GM23338 (cell line): ENCODE measurements at regions not wholly inside any gene's neighbourhood (a gene's known extent, or its start where the extent isn't known, plus 50 kb on each side); places are given as distances from the start of the nearest gene placed in this dataset.

Experiments
- ATAC-seq: fragments of 200-7000 bp; cut with Tn5 transposase; 3 replicates; pipeline ENCODE4 v1.9.1; 2020
- DNase-seq: peaks from one replicate; pipeline ENCODE4 v3.0.0-alpha.2; 2015; ENCODE audit warnings: low spot score
- H2AFZ ChIP-seq: fragments of 200-600 bp; sonication (generic); 2 replicates; pipeline ENCODE4 v1.8.0; 2016; ENCODE audit warnings: antibody characterized with exemption, mild to moderate bottlenecking, moderate library complexity
- H3F3A ChIP-seq: fragments of 200-600 bp; sonication (generic); replicated peaks from 2 replicates; pipeline ENCODE4 v1.8.0; 2017; ENCODE audit warnings: antibody characterized with exemption, mixed run types, low read depth
- H3K27ac ChIP-seq: fragments of 200-600 bp; sonication (generic); 2 replicates; pipeline ENCODE4 v1.6.1; 2016; ENCODE audit warnings: low read depth
- H3K27me3 ChIP-seq: fragments of 200-600 bp; sonication (generic); 2 replicates; pipeline ENCODE4 v1.8.0; 2016; ENCODE audit warnings: mild to moderate bottlenecking, mixed run types, moderate library complexity; ENCODE audit not compliant: insufficient read depth
- H3K36me3 ChIP-seq: fragments of 200-600 bp; sonication (generic); 2 replicates; pipeline ENCODE4 v1.8.0; 2016; ENCODE audit warnings: mild to moderate bottlenecking; ENCODE audit not compliant: insufficient read depth
- H3K4me1 ChIP-seq: fragments of 200-600 bp; sonication (generic); 2 replicates; pipeline ENCODE4 v1.8.0; 2016; ENCODE audit warnings: mild to moderate bottlenecking, moderate library complexity; ENCODE audit not compliant: insufficient read depth
- H3K4me2 ChIP-seq: fragments of 200-600 bp; sonication (generic); 2 replicates; pipeline ENCODE4 v1.7.1; 2017; ENCODE audit warnings: mixed run types
- H3K4me3 ChIP-seq: fragments of 200-600 bp; sonication (generic); 2 replicates; pipeline ENCODE4 v1.6.1; 2016; ENCODE audit warnings: mixed run types
- H3K79me2 ChIP-seq: fragments of 200-600 bp; sonication (generic); replicated peaks from 2 replicates; pipeline ENCODE4 v1.8.0; 2017; ENCODE audit warnings: mild to moderate bottlenecking; ENCODE audit not compliant: insufficient read depth
- H3K9me2 ChIP-seq: fragments of 200-600 bp; sonication (generic); 2 replicates; pipeline ENCODE4 v1.8.0; 2017; ENCODE audit not compliant: insufficient read depth
- H4K20me1 ChIP-seq: fragments of 200-600 bp; sonication (generic); replicated peaks from 2 replicates; pipeline ENCODE4 v1.8.0; 2017; ENCODE audit warnings: mild to moderate bottlenecking; ENCODE audit not compliant: insufficient read depth
- H3K27ac Mint-ChIP-seq: 2 replicates; pipeline ENCODE4 v1.8.0; 2020; ENCODE audit warnings: inconsistent platforms, mild to moderate bottlenecking, moderate library complexity, mixed read lengths
- H3K27me3 Mint-ChIP-seq: 3 replicates; pipeline ENCODE4 v1.8.0; 2022; ENCODE audit warnings: low read depth, mild to moderate bottlenecking, moderate library complexity, mixed read lengths, inconsistent platforms; ENCODE audit not compliant: insufficient read depth, poor library complexity
- H3K36me3 Mint-ChIP-seq: 3 replicates; pipeline ENCODE4 v1.8.0; 2021; ENCODE audit warnings: low read depth, mild to moderate bottlenecking, inconsistent platforms, moderate library complexity, mixed read lengths
- H3K4me1 Mint-ChIP-seq: 3 replicates; pipeline ENCODE4 v1.8.0; 2020; ENCODE audit warnings: mild to moderate bottlenecking, inconsistent platforms, mixed read lengths
- H3K4me3 Mint-ChIP-seq: 3 replicates; pipeline ENCODE4 v1.8.0; 2021; ENCODE audit warnings: moderate library complexity, mild to moderate bottlenecking, inconsistent platforms, mixed read lengths
- H3K9me3 Mint-ChIP-seq: 3 replicates; pipeline ENCODE4 v1.8.0; 2020; ENCODE audit warnings: moderate library complexity, mild to moderate bottlenecking, inconsistent platforms, mixed read lengths
- CREB1 ChIP-seq: fragments of 250-450 bp; sonication (Bioruptor Pico); IDR thresholded peaks from 2 replicates; pipeline ENCODE4 v1.5.0; 2020; ENCODE audit warnings: low read depth, mild to moderate bottlenecking, moderate library complexity
- EZH2 ChIP-seq: fragments of 200-600 bp; sonication (generic); IDR thresholded peaks from one replicate; pipeline ENCODE4 v1.8.0; 2017; ENCODE audit warnings: antibody characterized with exemption, mild to moderate bottlenecking, low read depth; ENCODE audit not compliant: unreplicated experiment
- EZH2phosphoT487 ChIP-seq: fragments of 200-600 bp; sonication (generic); IDR thresholded peaks from one replicate; pipeline ENCODE4 v1.8.1; 2018; ENCODE audit warnings: antibody characterized with exemption; ENCODE audit not compliant: unreplicated experiment
- NANOG ChIP-seq: IDR thresholded peaks from 2 replicates; pipeline ENCODE4 v1.6.1; 2016; ENCODE audit warnings: antibody characterized with exemption, borderline replicate concordance
- POLR2AphosphoS5 ChIP-seq: IDR thresholded peaks from 2 replicates; pipeline ENCODE4 v1.6.1; 2016; ENCODE audit warnings: antibody characterized with exemption, low read depth
- STAT1 ChIP-seq: IDR thresholded peaks from one replicate; pipeline ENCODE4 v1.6.1; 2016; ENCODE audit warnings: antibody characterized with exemption; ENCODE audit not compliant: unreplicated experiment
- ZNF114 ChIP-seq: fragments of 250-450 bp; sonication (Bioruptor Pico); IDR thresholded peaks from 2 replicates; pipeline ENCODE4 v1.5.0; 2020; ENCODE audit warnings: mild to moderate bottlenecking, moderate library complexity
- ZNF331 ChIP-seq: fragments of 250-450 bp; sonication (Bioruptor Pico); IDR thresholded peaks from 2 replicates; pipeline ENCODE4 v1.5.0; 2020; ENCODE audit warnings: low read depth, mild to moderate bottlenecking, moderate library complexity
- TF ChIP-seq, protein P1 (sequence below): IDR thresholded peaks from one replicate; pipeline ENCODE4 v1.6.1; 2018; ENCODE audit warnings: antibody characterized with exemption; ENCODE audit not compliant: unreplicated experiment
- TF ChIP-seq, protein P2 (sequence below): fragments of 250-450 bp; sonication (Bioruptor Pico); IDR thresholded peaks from 2 replicates; pipeline ENCODE4 v1.5.0; 2020; ENCODE audit warnings: mild to moderate bottlenecking, moderate library complexity
- TF ChIP-seq, protein P3 (sequence below), 2 experiments: fragments of 200-600 bp in 1 of 2; sonication (generic) in 1 of 2; conservative IDR thresholded peaks; 2 replicates each; pipeline versions ENCODE4 v1.5.1 to v1.6.1; 2016 to 2017; ENCODE audit warnings: antibody characterized with exemption in 2 of 2, low read depth in 2 of 2, mild to moderate bottlenecking in 2 of 2, moderate library complexity in 1 of 2

DNA sequence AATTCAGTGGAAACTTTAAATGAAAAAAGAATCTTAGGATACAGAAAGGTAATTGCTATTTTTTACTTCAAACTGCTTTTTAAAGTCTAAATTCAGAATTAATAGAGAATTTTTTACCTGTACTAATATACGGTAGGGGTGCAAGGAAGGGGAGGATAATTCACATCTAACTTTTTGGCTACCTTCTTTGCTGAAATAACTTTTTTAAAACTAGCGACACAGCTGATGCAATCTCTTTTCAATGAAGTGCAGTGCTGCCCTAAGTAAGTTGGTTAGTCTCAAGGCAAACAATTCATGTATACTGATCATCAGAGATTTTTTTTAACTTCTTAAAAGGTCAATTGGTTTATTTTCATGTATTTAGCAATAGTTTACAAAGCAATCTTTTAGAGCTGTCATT is 119.8 kb downstream of the NEDD1 start (continued):
- TF ChIP-seq, protein P1, sequence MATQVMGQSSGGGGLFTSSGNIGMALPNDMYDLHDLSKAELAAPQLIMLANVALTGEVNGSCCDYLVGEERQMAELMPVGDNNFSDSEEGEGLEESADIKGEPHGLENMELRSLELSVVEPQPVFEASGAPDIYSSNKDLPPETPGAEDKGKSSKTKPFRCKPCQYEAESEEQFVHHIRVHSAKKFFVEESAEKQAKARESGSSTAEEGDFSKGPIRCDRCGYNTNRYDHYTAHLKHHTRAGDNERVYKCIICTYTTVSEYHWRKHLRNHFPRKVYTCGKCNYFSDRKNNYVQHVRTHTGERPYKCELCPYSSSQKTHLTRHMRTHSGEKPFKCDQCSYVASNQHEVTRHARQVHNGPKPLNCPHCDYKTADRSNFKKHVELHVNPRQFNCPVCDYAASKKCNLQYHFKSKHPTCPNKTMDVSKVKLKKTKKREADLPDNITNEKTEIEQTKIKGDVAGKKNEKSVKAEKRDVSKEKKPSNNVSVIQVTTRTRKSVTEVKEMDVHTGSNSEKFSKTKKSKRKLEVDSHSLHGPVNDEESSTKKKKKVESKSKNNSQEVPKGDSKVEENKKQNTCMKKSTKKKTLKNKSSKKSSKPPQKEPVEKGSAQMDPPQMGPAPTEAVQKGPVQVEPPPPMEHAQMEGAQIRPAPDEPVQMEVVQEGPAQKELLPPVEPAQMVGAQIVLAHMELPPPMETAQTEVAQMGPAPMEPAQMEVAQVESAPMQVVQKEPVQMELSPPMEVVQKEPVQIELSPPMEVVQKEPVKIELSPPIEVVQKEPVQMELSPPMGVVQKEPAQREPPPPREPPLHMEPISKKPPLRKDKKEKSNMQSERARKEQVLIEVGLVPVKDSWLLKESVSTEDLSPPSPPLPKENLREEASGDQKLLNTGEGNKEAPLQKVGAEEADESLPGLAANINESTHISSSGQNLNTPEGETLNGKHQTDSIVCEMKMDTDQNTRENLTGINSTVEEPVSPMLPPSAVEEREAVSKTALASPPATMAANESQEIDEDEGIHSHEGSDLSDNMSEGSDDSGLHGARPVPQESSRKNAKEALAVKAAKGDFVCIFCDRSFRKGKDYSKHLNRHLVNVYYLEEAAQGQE, result no peak
- no peak for TF ChIP-seq ZNF331 (CRISPR knock-in tag)
- TF ChIP-seq NANOG, result no peak

DNA sequence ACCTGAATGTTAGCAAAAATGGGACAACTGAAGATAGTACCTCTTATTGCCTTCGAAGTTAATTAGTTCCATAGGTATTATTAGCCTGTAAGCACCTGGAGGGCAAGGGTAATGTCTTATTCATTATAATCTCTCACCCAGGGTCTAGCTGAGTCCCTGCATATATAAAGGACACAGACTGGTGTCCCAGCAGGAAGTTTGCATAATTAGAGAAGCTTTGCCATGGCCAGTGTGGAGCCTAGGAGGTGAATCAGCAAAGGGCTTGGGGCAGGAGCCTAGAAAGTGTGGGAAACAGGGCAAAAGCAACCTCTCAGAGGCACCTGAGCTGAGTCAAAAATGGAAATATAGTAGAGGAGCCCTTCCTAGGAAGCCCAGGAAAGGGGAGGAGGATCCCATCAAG is 120.4 kb downstream of the NEDD1 start:
- H3K4me1 ChIP-seq, result peaks cover 5% of the 10 kb centered on the region
- H3K79me2 ChIP-seq, result no peaks in the 10 kb centered on the region
- no peaks in the 10 kb centered on the region for H4K20me1 ChIP-seq
- Mint-ChIP-seq H3K27ac (no peak overlapping the region), H3K4me3 (no peak overlapping the region), H3K27me3 (no peaks in the 10 kb centered on the region), H3K9me3 (no peaks in the 10 kb centered on the region; the same call in 2 of the 3 replicates), H3K4me1 (peaks cover 9% of the 10 kb centered on the region), H3K36me3 (peaks cover 9% of the 10 kb centered on the region)
- no peaks in the 10 kb centered on the region for H3K27me3 ChIP-seq
- DNase-seq (no peak), ATAC-seq (peak; percentile 62)
- H3K4me2 ChIP-seq, result no peak overlapping the region
- no peak overlapping the region for H3K4me3 ChIP-seq
- H3F3A ChIP-seq, result no peaks in the 10 kb centered on the region
- no peak overlapping the region for H2AFZ ChIP-seq
- H3K9me2 ChIP-seq, result peaks cover 15% of the 10 kb centered on the region; the same call in 1 of the 2 replicates
- H3K36me3 ChIP-seq, result no peaks in the 10 kb centered on the region
- H3K27ac ChIP-seq, result no peak overlapping the region
- TF ChIP-seq, protein P2, sequence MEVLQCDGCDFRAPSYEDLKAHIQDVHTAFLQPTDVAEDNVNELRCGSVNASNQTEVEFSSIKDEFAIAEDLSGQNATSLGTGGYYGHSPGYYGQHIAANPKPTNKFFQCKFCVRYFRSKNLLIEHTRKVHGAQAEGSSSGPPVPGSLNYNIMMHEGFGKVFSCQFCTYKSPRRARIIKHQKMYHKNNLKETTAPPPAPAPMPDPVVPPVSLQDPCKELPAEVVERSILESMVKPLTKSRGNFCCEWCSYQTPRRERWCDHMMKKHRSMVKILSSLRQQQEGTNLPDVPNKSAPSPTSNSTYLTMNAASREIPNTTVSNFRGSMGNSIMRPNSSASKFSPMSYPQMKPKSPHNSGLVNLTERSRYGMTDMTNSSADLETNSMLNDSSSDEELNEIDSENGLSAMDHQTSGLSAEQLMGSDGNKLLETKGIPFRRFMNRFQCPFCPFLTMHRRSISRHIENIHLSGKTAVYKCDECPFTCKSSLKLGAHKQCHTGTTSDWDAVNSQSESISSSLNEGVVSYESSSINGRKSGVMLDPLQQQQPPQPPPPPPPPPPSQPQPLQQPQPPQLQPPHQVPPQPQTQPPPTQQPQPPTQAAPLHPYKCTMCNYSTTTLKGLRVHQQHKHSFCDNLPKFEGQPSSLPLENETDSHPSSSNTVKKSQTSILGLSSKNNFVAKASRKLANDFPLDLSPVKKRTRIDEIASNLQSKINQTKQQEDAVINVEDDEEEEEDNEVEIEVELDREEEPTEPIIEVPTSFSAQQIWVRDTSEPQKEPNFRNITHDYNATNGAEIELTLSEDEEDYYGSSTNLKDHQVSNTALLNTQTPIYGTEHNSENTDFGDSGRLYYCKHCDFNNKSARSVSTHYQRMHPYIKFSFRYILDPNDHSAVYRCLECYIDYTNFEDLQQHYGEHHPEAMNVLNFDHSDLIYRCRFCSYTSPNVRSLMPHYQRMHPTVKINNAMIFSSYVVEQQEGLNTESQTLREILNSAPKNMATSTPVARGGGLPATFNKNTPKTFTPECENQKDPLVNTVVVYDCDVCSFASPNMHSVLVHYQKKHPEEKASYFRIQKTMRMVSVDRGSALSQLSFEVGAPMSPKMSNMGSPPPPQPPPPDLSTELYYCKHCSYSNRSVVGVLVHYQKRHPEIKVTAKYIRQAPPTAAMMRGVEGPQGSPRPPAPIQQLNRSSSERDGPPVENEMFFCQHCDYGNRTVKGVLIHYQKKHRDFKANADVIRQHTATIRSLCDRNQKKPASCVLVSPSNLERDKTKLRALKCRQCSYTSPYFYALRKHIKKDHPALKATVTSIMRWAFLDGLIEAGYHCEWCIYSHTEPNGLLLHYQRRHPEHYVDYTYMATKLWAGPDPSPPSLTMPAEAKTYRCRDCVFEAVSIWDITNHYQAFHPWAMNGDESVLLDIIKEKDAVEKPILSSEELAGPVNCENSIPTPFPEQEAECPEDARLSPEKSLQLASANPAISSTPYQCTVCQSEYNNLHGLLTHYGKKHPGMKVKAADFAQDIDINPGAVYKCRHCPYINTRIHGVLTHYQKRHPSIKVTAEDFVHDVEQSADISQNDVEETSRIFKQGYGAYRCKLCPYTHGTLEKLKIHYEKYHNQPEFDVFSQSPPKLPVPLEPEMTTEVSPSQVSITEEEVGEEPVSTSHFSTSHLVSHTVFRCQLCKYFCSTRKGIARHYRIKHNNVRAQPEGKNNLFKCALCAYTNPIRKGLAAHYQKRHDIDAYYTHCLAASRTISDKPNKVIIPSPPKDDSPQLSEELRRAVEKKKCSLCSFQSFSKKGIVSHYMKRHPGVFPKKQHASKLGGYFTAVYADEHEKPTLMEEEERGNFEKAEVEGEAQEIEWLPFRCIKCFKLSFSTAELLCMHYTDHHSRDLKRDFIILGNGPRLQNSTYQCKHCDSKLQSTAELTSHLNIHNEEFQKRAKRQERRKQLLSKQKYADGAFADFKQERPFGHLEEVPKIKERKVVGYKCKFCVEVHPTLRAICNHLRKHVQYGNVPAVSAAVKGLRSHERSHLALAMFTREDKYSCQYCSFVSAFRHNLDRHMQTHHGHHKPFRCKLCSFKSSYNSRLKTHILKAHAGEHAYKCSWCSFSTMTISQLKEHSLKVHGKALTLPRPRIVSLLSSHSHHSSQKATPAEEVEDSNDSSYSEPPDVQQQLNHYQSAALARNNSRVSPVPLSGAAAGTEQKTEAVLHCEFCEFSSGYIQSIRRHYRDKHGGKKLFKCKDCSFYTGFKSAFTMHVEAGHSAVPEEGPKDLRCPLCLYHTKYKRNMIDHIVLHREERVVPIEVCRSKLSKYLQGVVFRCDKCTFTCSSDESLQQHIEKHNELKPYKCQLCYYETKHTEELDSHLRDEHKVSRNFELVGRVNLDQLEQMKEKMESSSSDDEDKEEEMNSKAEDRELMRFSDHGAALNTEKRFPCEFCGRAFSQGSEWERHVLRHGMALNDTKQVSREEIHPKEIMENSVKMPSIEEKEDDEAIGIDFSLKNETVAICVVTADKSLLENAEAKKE (CRISPR knock-in tag), result no peak
- TF ChIP-seq NANOG (no peak), STAT1 (no peak), ZNF331 (CRISPR knock-in tag) (no peak), ZNF114 (CRISPR knock-in tag) (no peak), EZH2 (no peak), POLR2AphosphoS5 (no peak), CREB1 (no peak), EZH2phosphoT487 (no peak)
- TF ChIP-seq, protein P3, sequence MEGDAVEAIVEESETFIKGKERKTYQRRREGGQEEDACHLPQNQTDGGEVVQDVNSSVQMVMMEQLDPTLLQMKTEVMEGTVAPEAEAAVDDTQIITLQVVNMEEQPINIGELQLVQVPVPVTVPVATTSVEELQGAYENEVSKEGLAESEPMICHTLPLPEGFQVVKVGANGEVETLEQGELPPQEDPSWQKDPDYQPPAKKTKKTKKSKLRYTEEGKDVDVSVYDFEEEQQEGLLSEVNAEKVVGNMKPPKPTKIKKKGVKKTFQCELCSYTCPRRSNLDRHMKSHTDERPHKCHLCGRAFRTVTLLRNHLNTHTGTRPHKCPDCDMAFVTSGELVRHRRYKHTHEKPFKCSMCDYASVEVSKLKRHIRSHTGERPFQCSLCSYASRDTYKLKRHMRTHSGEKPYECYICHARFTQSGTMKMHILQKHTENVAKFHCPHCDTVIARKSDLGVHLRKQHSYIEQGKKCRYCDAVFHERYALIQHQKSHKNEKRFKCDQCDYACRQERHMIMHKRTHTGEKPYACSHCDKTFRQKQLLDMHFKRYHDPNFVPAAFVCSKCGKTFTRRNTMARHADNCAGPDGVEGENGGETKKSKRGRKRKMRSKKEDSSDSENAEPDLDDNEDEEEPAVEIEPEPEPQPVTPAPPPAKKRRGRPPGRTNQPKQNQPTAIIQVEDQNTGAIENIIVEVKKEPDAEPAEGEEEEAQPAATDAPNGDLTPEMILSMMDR (conservative IDR thresholded peaks at IDR 0.05; ENCODE audit: low read depth in 2 of 2), result no peak
